ENCODE measurements at regions not wholly inside any gene's neighbourhood (a gene's known extent, or its start where the extent isn't known, plus 50 kb on each side); places are given as distances from the start of the nearest gene placed in this dataset.

GRCh38 chr6:12485226-12485764, 195.1 kb downstream of the EDN1 start:
- intact Hi-C loops (cut with micrococcal nuclease; ENCODE audit: unreplicated experiment), result no loop called here
- Histone ChIP-seq H3K4me3 (ENCODE audit: low read depth, low read length, poor library complexity, severe bottlenecking) (no peak overlapping the region), H4K20me1 (ENCODE audit: insufficient read depth, low read length) (no peaks in the 10 kb centered on the region), H3K36me3 (ENCODE audit: insufficient read depth, low read length) (no peaks in the 10 kb centered on the region), H3K27ac (ENCODE audit: low read depth, low read length, poor library complexity, severe bottlenecking) (no peak overlapping the region), H3K4me2 (ENCODE audit: low read length) (no peak overlapping the region), H3K4me1 (ENCODE audit: insufficient read depth, low read length, poor library complexity, severe bottlenecking) (peaks cover 8% of the 10 kb centered on the region), H3K9me2 (ENCODE audit: insufficient read depth, low read length) (no peaks in the 10 kb centered on the region), H2AFZ (ENCODE audit: low read length) (no peak overlapping the region), H3K79me2 (ENCODE audit: insufficient read depth, low read depth, low read length) (no peaks in the 10 kb centered on the region), H3K9me3 (ENCODE audit: low read length) (no peaks in the 10 kb centered on the region)
- ChIA-PET POLR2A (interaction anchor here (0.7 kb wide), 1 partner anchor 128 kb away, joined by 3 read pairs; no protein-coding TSS in a partner anchor), CTCF (ENCODE audit: unreplicated experiment) (no interaction called here)
- DNase-seq (ENCODE audit: low spot score), result no peak
- no peak for TF ChIP-seq CTCF (conservative IDR thresholded peaks at IDR 0.05; ENCODE audit: low read length)
- TF ChIP-seq EZH2phosphoT487 (IDR thresholded peaks at IDR 0.05; ENCODE audit: borderline replicate concordance, low read depth, low read length), result no peak
- no TSS peak for BruUV-seq (replicated peaks)

- BruUV-seq (replicated peaks), result no TSS peak
- no peaks in the 10 kb centered on the region for H3K36me3 ChIP-seq (ENCODE audit: insufficient read depth, low read length)
- no peaks in the 10 kb centered on the region for H3K9me3 ChIP-seq (ENCODE audit: low read length)
- H2AFZ ChIP-seq (ENCODE audit: low read length), result no peak overlapping the region
- H3K4me2 ChIP-seq (ENCODE audit: low read length), result no peak overlapping the region
- ChIA-PET POLR2A (no interaction called here), CTCF (ENCODE audit: unreplicated experiment) (no interaction called here)
- H3K9me2 ChIP-seq (ENCODE audit: insufficient read depth, low read length), result no peaks in the 10 kb centered on the region
- no peaks in the 10 kb centered on the region for H4K20me1 ChIP-seq (ENCODE audit: insufficient read depth, low read length)
- no peak overlapping the region for H3K4me3 ChIP-seq (ENCODE audit: low read depth, low read length, poor library complexity, severe bottlenecking)
- peaks cover 8% of the 10 kb centered on the region for H3K4me1 ChIP-seq (ENCODE audit: insufficient read depth, low read length, poor library complexity, severe bottlenecking)
- DNase-seq (ENCODE audit: low spot score), result no peak
- intact Hi-C loops (cut with micrococcal nuclease; ENCODE audit: unreplicated experiment), result no loop called here
- no peak for TF ChIP-seq EZH2phosphoT487 (IDR thresholded peaks at IDR 0.05; ENCODE audit: borderline replicate concordance, low read depth, low read length)
- TF ChIP-seq CTCF (conservative IDR thresholded peaks at IDR 0.05; ENCODE audit: low read length), result no peak
- no peaks in the 10 kb centered on the region for H3K79me2 ChIP-seq (ENCODE audit: insufficient read depth, low read depth, low read length)
- H3K27ac ChIP-seq (ENCODE audit: low read depth, low read length, poor library complexity, severe bottlenecking), result no peak overlapping the region
Observed at GRCh38 chr6:12485837-12486236, 195.7 kb downstream of the EDN1 start.

GRCh38 chr6:12490351-12490903, 200.3 kb downstream of the EDN1 start:
- no peak for DNase-seq (ENCODE audit: low spot score)
- Histone ChIP-seq H3K4me1 (ENCODE audit: insufficient read depth, low read length, poor library complexity, severe bottlenecking) (no peaks in the 10 kb centered on the region), H2AFZ (ENCODE audit: low read length) (no peak overlapping the region), H3K9me2 (ENCODE audit: insufficient read depth, low read length) (no peaks in the 10 kb centered on the region), H3K4me2 (ENCODE audit: low read length) (no peak overlapping the region), H3K9me3 (ENCODE audit: low read length) (no peaks in the 10 kb centered on the region), H4K20me1 (ENCODE audit: insufficient read depth, low read length) (no peaks in the 10 kb centered on the region), H3K36me3 (ENCODE audit: insufficient read depth, low read length) (no peaks in the 10 kb centered on the region), H3K79me2 (ENCODE audit: insufficient read depth, low read depth, low read length) (no peaks in the 10 kb centered on the region), H3K27ac (ENCODE audit: low read depth, low read length, poor library complexity, severe bottlenecking) (no peak overlapping the region), H3K4me3 (ENCODE audit: low read depth, low read length, poor library complexity, severe bottlenecking) (no peak overlapping the region)
- POLR2A ChIA-PET, result no interaction called here
- TF ChIP-seq CTCF (conservative IDR thresholded peaks at IDR 0.05; ENCODE audit: low read length), result no peak
- no peak for TF ChIP-seq EZH2phosphoT487 (IDR thresholded peaks at IDR 0.05; ENCODE audit: borderline replicate concordance, low read depth, low read length)
- no TSS peak for BruUV-seq (replicated peaks)
- intact Hi-C loops (cut with micrococcal nuclease; ENCODE audit: unreplicated experiment), result no loop called here
- CTCF ChIA-PET (ENCODE audit: unreplicated experiment), result no interaction called here

Measured in OCI-LY7 (cell line).